HT-29 (cell line): ENCODE measurements at regions not wholly inside any gene's neighbourhood (a gene's known extent, or its start where the extent isn't known, plus 50 kb on each side); places are given as distances from the start of the nearest gene placed in this dataset.
A peak's percentile ranks its signal among the peaks of the same experiment; 100 is the strongest.
"Not testable (repeated sequence)": the region's sequence is repeated elsewhere in the genome, so short reads cannot be mapped to it uniquely, and the experiment has no call there.

Source experiments
- DNase-seq: peaks from one replicate; pipeline ENCODE4 v3.0.0-alpha.2; 2015; ENCODE audit warnings: low spot score

DNA sequence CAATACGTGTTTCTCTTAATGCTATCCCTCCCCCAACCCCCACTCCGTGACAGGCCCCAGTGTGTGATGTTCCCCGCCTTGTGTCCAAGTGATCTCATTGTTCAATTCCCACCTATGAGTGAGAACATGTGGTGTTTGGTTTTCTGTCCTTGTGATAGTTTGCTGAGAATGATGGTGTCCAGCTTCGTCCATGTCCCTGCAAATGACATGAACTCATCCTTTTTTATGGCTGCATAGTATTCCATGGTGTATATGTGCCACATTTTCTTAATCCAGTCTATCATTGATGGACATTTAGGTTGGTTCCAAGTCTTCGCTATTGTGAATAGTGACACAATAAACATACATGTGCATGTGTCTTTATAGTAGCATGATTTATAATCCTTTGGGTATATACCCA lies 52.5 kb downstream of the KIAA0408 start:
- not testable (repeated sequence) for DNase-seq

DNA sequence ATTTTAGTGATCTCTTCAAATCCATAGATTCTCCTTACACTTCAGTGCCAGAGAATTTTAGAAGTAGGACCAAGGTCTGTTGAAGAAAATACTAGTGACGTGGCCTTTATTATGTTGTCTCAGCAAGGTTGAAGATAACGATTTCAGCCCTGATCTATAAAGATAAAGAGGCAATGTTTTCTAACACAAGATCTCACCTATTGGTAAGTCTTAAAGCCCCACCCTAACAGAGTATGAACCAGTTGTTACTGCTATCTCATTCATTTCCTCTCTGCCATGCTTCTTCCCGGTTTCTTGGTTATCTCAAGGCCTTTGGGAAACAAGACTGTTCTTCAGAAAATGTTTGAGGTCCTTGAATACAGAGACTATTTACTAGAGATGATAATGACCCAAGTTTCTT lies 53.1 kb downstream of the KIAA0408 start:
- DNase-seq, result peak; percentile 3

DNA sequence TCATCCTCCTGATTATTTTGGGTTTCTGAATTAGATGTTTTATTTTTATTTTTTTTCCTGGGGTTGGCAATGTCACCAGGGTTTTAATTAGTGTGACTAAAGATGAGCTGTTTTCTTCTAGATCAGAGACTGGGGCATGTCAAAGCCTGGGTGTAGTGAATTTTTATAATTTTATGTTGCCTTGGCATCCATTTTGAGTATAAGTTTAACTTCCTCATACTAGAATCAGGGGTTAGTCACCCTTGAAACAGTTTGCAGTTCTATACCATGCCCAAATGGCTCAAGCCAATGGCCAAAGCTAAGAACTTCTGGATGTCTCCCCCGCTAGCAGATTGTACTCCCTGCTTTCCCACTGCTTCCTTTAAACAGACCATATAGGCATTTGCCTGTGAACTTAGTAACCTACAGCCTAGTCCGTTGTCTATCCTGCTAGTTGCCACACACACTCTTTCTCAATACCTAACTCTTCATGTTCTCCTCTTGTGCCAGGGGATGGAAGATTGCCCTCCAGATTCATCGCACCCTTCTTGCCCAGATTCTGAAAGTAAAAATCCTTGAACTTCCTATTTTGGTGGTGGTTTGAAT lies 54.5 kb downstream of the KIAA0408 start:
- no peak for DNase-seq

GRCh38 chr6:127404133-127404532 lies 55.1 kb downstream of the KIAA0408 start:
- no peak for DNase-seq

- no peak for DNase-seq
Observed at GRCh38 chr6:127403636-127404035, 55.6 kb downstream of the KIAA0408 start.

GRCh38 chr6:127402890-127403617 lies 56.1 kb downstream of the KIAA0408 start:
- DNase-seq, result no peak

DNA sequence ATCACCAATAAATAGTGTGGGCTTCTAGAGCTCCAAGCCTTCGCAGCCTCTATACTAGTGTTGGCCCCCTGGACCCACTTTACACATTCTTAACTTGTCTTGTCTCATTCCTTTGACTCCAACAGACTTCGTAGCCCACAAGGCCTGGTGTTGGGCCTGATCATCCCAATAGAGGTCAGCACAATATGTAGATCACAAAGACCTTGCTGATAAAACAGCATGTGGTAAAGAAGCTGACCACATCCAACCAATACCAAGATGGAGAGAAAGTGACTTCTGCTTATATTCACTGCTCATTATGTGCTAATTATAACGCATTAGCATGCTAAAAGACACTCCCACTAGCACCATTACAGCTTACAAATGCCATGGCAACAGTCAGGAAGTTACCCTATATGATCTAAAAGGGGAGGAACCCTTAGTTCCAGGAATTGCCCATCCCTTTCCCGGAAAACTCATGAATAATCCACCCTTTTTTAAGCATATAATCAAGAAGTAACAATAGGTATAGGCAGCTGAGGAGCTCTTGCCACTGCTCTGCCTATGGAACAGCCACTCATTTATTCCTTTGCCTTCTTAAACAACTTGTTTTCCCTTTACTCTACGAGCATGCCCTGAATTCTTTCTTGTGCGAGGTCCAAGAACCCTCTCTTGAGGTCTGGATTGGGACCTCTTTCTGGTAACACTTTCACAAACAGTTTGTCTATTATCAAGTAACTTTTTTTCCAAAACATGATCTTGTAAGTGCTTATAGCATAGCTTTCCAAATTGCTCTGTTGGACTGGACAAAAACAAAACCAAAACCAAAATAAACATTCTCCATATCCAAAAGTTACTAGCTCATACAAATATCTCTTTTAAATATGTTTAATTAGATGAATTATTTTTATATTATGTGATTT lies 54.6 kb upstream of the ECHDC1 start:
- no peak for DNase-seq

DNA sequence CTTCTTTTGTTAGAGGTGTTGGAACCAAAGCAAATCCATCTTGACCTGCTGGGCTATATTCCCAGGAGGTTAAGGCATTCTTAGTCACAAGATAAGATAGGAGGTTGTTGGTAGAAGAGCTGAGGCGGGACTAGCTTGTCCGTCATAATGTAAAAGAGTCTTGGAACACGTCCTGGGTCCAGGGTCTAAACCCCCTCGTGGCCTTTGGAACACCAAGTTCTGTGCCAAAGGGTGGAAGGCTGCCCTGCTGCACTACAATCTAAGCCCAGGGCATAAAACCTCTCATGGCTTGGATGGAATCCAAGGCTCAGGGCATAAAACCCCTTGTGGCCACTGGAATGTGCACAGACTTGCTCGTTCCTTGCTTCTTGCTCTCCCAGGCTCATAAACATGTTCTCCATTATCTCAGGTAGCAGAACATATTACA lies 53.8 kb upstream of the ECHDC1 start:
- DNase-seq, result peak; percentile 70
